OCI-LY7 (cell line): ENCODE measurements at regions not wholly inside any gene's neighbourhood (a gene's known extent, or its start where the extent isn't known, plus 50 kb on each side); places are given as distances from the start of the nearest gene placed in this dataset. TPM values are rescaled to one million over a fixed set of nuclear protein-coding genes. Genes with fewer than 3 reads are reported as not detected.

Source experiments
- BruUV-seq: library from RNA; stranded (reverse); fragments of 400-500 nt; replicated peaks from 2 replicates; lab custom pipeline; 2021; lab: Mats Ljungman, UMichigan
- CTCF ChIA-PET: fragments of 300-600 bp; sonication (Branson Sonifier 250); formaldehyde crosslinking; loops from one replicate; lab custom pipeline; 2022; ENCODE audit warnings: antibody characterized with exemption; ENCODE audit not compliant: unreplicated experiment; lab: Charles Lee
- POLR2A ChIA-PET: fragments of 300-600 bp; sonication (Branson Sonifier 250); formaldehyde crosslinking; loops from one replicate; lab custom pipeline; 2022; ENCODE audit warnings: antibody characterized with exemption; lab: Charles Lee
- DNase-seq: peaks from one replicate; pipeline ENCODE4 v3.0.0-alpha.2; 2015; ENCODE audit warnings: low spot score
- H2AFZ ChIP-seq: fragments of 200-600 bp; sonication (generic), shearing (Covaris generic); 2 replicates; pipeline ENCODE4 v1.6.1; 2014; ENCODE audit warnings: mild to moderate bottlenecking, antibody characterized with exemption, low read length, moderate library complexity
- H3K27ac ChIP-seq: fragments of 200-600 bp; sonication (generic); 2 replicates; pipeline ENCODE4 v1.5.1; 2014; ENCODE audit warnings: mixed run types, low read depth, mild to moderate bottlenecking, moderate library complexity, low read length, inconsistent platforms; ENCODE audit not compliant: poor library complexity, severe bottlenecking
- H3K36me3 ChIP-seq: fragments of 200-600 bp; sonication (generic); 2 replicates; pipeline ENCODE4 v1.6.1; 2014; ENCODE audit warnings: mild to moderate bottlenecking, antibody characterized with exemption, low read length, moderate library complexity, mixed read lengths; ENCODE audit not compliant: insufficient read depth
- H3K4me1 ChIP-seq: fragments of 200-600 bp; sonication (generic); 2 replicates; pipeline ENCODE4 v1.5.1; 2014; ENCODE audit warnings: mild to moderate bottlenecking, low read length; ENCODE audit not compliant: insufficient read depth, poor library complexity, severe bottlenecking
- H3K4me2 ChIP-seq: fragments of 200-600 bp; sonication (generic); 2 replicates; pipeline ENCODE4 v1.6.1; 2014; ENCODE audit warnings: mild to moderate bottlenecking, low read length
- H3K4me3 ChIP-seq: fragments of 200-600 bp; sonication (generic); 2 replicates; pipeline ENCODE4 v1.5.1; 2014; ENCODE audit warnings: mild to moderate bottlenecking, low read depth, low read length; ENCODE audit not compliant: poor library complexity, severe bottlenecking
- H3K79me2 ChIP-seq: fragments of 200-600 bp; sonication (generic); 2 replicates; pipeline ENCODE4 v1.6.1; 2016; ENCODE audit warnings: low read depth, mild to moderate bottlenecking, low read length, moderate library complexity, mixed read lengths; ENCODE audit not compliant: insufficient read depth
- H3K9me2 ChIP-seq: fragments of 200-600 bp; sonication (generic); 2 replicates; pipeline ENCODE4 v1.6.1; 2016; ENCODE audit warnings: mild to moderate bottlenecking, low read length, mixed read lengths; ENCODE audit not compliant: insufficient read depth
- H3K9me3 ChIP-seq: fragments of 200-600 bp; sonication (generic); 2 replicates; pipeline ENCODE4 v1.6.1; 2014; ENCODE audit warnings: mild to moderate bottlenecking, mixed run types, low read length, mixed read lengths
- H4K20me1 ChIP-seq: fragments of 200-600 bp; sonication (generic); 2 replicates; pipeline ENCODE4 v1.6.1; 2014; ENCODE audit warnings: mild to moderate bottlenecking, antibody characterized with exemption, low read length, moderate library complexity, mixed read lengths; ENCODE audit not compliant: insufficient read depth
- CTCF ChIP-seq: fragments of 200-600 bp; sonication (generic); conservative IDR thresholded peaks from 2 replicates; pipeline ENCODE4 v1.5.1; 2014; ENCODE audit warnings: mild to moderate bottlenecking, antibody characterized with exemption, low read length, moderate library complexity, mixed read lengths
- EZH2phosphoT487 ChIP-seq: fragments of 200-600 bp; sonication (generic); IDR thresholded peaks from 2 replicates; pipeline ENCODE4 v1.6.1; 2018; ENCODE audit warnings: low read depth, borderline replicate concordance, mild to moderate bottlenecking, mixed run types, antibody characterized with exemption, low read length, moderate library complexity, mixed read lengths
- intact Hi-C: fragments of 100-400 bp; cut with micrococcal nuclease; formaldehyde crosslinking; loops from one replicate; pipeline ENCODE4 v1.10.0; 2022; ENCODE audit not compliant: unreplicated experiment
- small RNA-seq: library from RNA; depleted of rRNA; stranded (forward); fragments of <200 nt; gene quantifications from one replicate; pipeline ENCODE3, GENCODE V24; 2014

GRCh38 chr3:59103552-59103951 lies 53.7 kb upstream of the CFAP20DC start:
- Histone ChIP-seq H3K4me2 (no peak overlapping the region), H4K20me1 (no peaks in the 10 kb centered on the region), H3K9me3 (no peaks in the 10 kb centered on the region), H3K27ac (no peak overlapping the region), H3K36me3 (no peaks in the 10 kb centered on the region), H2AFZ (no peak overlapping the region), H3K4me1 (no peaks in the 10 kb centered on the region), H3K79me2 (no peaks in the 10 kb centered on the region), H3K9me2 (no peaks in the 10 kb centered on the region), H3K4me3 (no peak overlapping the region)
- no peak for DNase-seq
- intact Hi-C loops: no loop called here
- ChIA-PET CTCF (no interaction called here), POLR2A (interaction anchor here (0.6 kb wide), 1 partner anchor 34 kb away, joined by 3 read pairs; no protein-coding TSS in a partner anchor)
- no peak for TF ChIP-seq EZH2phosphoT487
- TF ChIP-seq CTCF: no peak
- no TSS peak for BruUV-seq

GRCh38 chr3:59101231-59101736 lies 51.5 kb upstream of the CFAP20DC start:
- no peak overlapping the region for H3K4me2 ChIP-seq
- H3K4me1 ChIP-seq: no peaks in the 10 kb centered on the region
- no peak overlapping the region for H3K4me3 ChIP-seq
- no peaks in the 10 kb centered on the region for H4K20me1 ChIP-seq
- DNase-seq: no peak
- POLR2A ChIA-PET: interaction anchor here (0.8 to 1.1 kb wide), 2 partner anchors 17 to 22 kb away, joined by 3 read pairs; no protein-coding TSS in a partner anchor
- TF ChIP-seq CTCF (no peak), EZH2phosphoT487 (no peak)
- CTCF ChIA-PET: no interaction called here
- BruUV-seq: no TSS peak
- no peak overlapping the region for H3K27ac ChIP-seq
- no peak overlapping the region for H2AFZ ChIP-seq
- intact Hi-C loops: no loop called here
- H3K9me3 ChIP-seq: no peaks in the 10 kb centered on the region
- H3K9me2 ChIP-seq: no peaks in the 10 kb centered on the region
- H3K79me2 ChIP-seq: no peaks in the 10 kb centered on the region
- H3K36me3 ChIP-seq: no peaks in the 10 kb centered on the region

Small RNA genes in the stretch of these regions (small RNA-seq; reads per million reads assigned to genes)
- not detected for gene RF00017
